ENCODE measurements at regions not wholly inside any gene's neighbourhood (a gene's known extent, or its start where the extent isn't known, plus 50 kb on each side); places are given as distances from the start of the nearest gene placed in this dataset.

- Histone ChIP-seq H3K36me3 (ENCODE audit: control insufficient read depth, insufficient read depth, low read length) (no peaks in the 10 kb centered on the region), H4K8ac (ENCODE audit: low read depth, low read length) (no peak overlapping the region), H3K4ac (ENCODE audit: low read depth, low read length) (no peak overlapping the region), H3K27me3 (ENCODE audit: insufficient read depth, low read length, poor library complexity) (peaks cover 13% of the 10 kb centered on the region), H2BK120ac (ENCODE audit: low read depth, low read length) (no peak overlapping the region), H3K4me1 (ENCODE audit: control insufficient read depth, low read depth, low read length) (peaks cover 3% of the 10 kb centered on the region), H3K9ac (ENCODE audit: low read length) (no peak overlapping the region), H3K56ac (ENCODE audit: low read length) (no peak overlapping the region), H3K4me3 (ENCODE audit: low read length) (no peak overlapping the region), H3K4me2 (ENCODE audit: low read length) (no peak overlapping the region), H4K5ac (ENCODE audit: low read length) (no peak overlapping the region), H2BK5ac (ENCODE audit: low read length) (no peak overlapping the region), H3K18ac (ENCODE audit: low read length) (no peak overlapping the region), H3K79me2 (ENCODE audit: control insufficient read depth, insufficient read depth, low read length) (no peaks in the 10 kb centered on the region), H3K27ac (ENCODE audit: low read depth, low read length) (no peak overlapping the region), H3K79me1 (ENCODE audit: low read length) (no peaks in the 10 kb centered on the region), H2AK5ac (ENCODE audit: low read length) (no peak overlapping the region), H2BK15ac (replicated peaks; ENCODE audit: low read depth) (no peak overlapping the region), H3K23ac (ENCODE audit: low read length) (no peak overlapping the region)
- no CpG with 5 or more reads among the region's 5 CpGs for WGBS (ENCODE audit: extremely low coverage, insufficient coverage, low lambda C conversion rate)
- DNase-seq: no peak
These were observed 502.4 kb downstream of the INSC start for GRCh38 chr11:15617126-15617525.

GRCh38 chr11:15618583-15619032 is 503.9 kb downstream of the INSC start:
- peaks cover 8% of the 10 kb centered on the region for H3K4me1 ChIP-seq (ENCODE audit: control insufficient read depth, low read depth, low read length)
- H4K5ac ChIP-seq (ENCODE audit: low read length): no peak overlapping the region
- H3K79me2 ChIP-seq (ENCODE audit: control insufficient read depth, insufficient read depth, low read length): no peaks in the 10 kb centered on the region
- no peak overlapping the region for H3K4me2 ChIP-seq (ENCODE audit: low read length)
- H3K4me3 ChIP-seq (ENCODE audit: low read length): no peak overlapping the region
- H3K79me1 ChIP-seq (ENCODE audit: low read length): no peaks in the 10 kb centered on the region
- H3K4ac ChIP-seq (ENCODE audit: low read depth, low read length): no peak overlapping the region
- H4K8ac ChIP-seq (ENCODE audit: low read depth, low read length): no peak overlapping the region
- no peak overlapping the region for H3K27ac ChIP-seq (ENCODE audit: low read depth, low read length)
- H2AK5ac ChIP-seq (ENCODE audit: low read length): no peak overlapping the region
- H2BK15ac ChIP-seq (replicated peaks; ENCODE audit: low read depth): no peak overlapping the region
- H3K18ac ChIP-seq (ENCODE audit: low read length): no peak overlapping the region
- no peak for DNase-seq
- no CpG with 5 or more reads among the region's 2 CpGs for WGBS (ENCODE audit: extremely low coverage, insufficient coverage, low lambda C conversion rate)
- no peak overlapping the region for H2BK5ac ChIP-seq (ENCODE audit: low read length)
- no peak overlapping the region for H3K56ac ChIP-seq (ENCODE audit: low read length)
- no peak overlapping the region for H2BK120ac ChIP-seq (ENCODE audit: low read depth, low read length)
- no peaks in the 10 kb centered on the region for H3K36me3 ChIP-seq (ENCODE audit: control insufficient read depth, insufficient read depth, low read length)
- H3K27me3 ChIP-seq (ENCODE audit: insufficient read depth, low read length, poor library complexity): peaks cover 18% of the 10 kb centered on the region
- no peak overlapping the region for H3K23ac ChIP-seq (ENCODE audit: low read length)
- no peak overlapping the region for H3K9ac ChIP-seq (ENCODE audit: low read length)

DNA sequence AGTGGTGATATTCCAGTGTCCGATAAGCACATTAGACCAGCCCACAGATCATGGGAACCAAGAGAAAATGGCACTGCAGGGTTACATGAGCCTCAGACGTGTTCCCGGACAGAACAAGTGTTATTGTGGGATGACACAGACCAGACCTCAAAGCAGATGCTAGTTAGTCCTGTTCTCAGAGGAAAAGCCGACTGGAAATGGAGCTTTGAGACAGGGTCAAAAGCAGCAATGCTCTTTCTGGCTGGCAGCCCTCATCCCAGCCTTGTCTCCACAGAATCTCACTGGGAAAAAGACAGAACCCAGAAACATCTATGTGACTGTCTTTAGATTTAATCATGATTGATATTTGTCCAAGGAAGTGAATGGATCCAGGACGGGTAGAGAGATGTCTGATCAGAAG is 506.8 kb downstream of the INSC start:
- peaks cover 38% of the 10 kb centered on the region for H3K27me3 ChIP-seq (ENCODE audit: insufficient read depth, low read length, poor library complexity)
- H3K79me1 ChIP-seq (ENCODE audit: low read length): no peaks in the 10 kb centered on the region
- H3K27ac ChIP-seq (ENCODE audit: low read depth, low read length): no peak overlapping the region
- H3K56ac ChIP-seq (ENCODE audit: low read length): no peak overlapping the region
- no peak overlapping the region for H2BK5ac ChIP-seq (ENCODE audit: low read length)
- H3K4ac ChIP-seq (ENCODE audit: low read depth, low read length): no peak overlapping the region
- H2BK120ac ChIP-seq (ENCODE audit: low read depth, low read length): no peak overlapping the region
- no peak overlapping the region for H3K23ac ChIP-seq (ENCODE audit: low read length)
- no peak overlapping the region for H4K5ac ChIP-seq (ENCODE audit: low read length)
- no peak overlapping the region for H2AK5ac ChIP-seq (ENCODE audit: low read length)
- no peak overlapping the region for H4K8ac ChIP-seq (ENCODE audit: low read depth, low read length)
- H3K4me2 ChIP-seq (ENCODE audit: low read length): no peak overlapping the region
- H3K18ac ChIP-seq (ENCODE audit: low read length): peak overlapping the region; percentile 5
- no peak for DNase-seq
- H3K36me3 ChIP-seq (ENCODE audit: control insufficient read depth, insufficient read depth, low read length): no peaks in the 10 kb centered on the region
- H2BK15ac ChIP-seq (replicated peaks; ENCODE audit: low read depth): no peak overlapping the region
- H3K4me3 ChIP-seq (ENCODE audit: low read length): no peak overlapping the region
- H3K4me1 ChIP-seq (ENCODE audit: control insufficient read depth, low read depth, low read length): peaks cover 8% of the 10 kb centered on the region
- H3K79me2 ChIP-seq (ENCODE audit: control insufficient read depth, insufficient read depth, low read length): no peaks in the 10 kb centered on the region
- WGBS (ENCODE audit: extremely low coverage, insufficient coverage, low lambda C conversion rate): no CpG with 5 or more reads among the region's 5 CpGs
- H3K9ac ChIP-seq (ENCODE audit: low read length): no peak overlapping the region

- H4K5ac ChIP-seq (ENCODE audit: low read length): no peak overlapping the region
- H3K4me3 ChIP-seq (ENCODE audit: low read length): no peak overlapping the region
These were observed 507.6 kb downstream of the INSC start for GRCh38 chr11:15622231-15622890.

DNA sequence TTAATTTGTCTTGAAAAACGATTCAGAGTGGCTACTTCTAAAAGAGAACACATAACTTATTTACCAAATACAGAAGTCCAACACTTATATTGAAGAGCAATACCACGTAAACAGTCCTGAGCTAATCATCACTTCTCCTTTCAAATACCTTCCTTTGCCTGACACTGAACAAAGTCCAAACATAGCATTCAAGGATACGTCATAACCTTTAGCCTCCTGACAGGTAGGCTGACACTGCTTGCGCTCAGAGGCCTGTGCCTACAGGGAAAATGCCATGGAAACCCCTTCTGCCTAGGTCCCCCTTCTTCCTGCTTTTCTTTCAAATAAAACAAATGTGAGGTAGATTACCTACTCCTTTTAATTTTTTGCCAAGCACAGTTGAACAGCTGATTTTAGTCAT is 510.0 kb downstream of the INSC start:
- Histone ChIP-seq H3K18ac (ENCODE audit: low read length) (no peak overlapping the region), H3K4me2 (ENCODE audit: low read length) (no peak overlapping the region), H3K36me3 (ENCODE audit: control insufficient read depth, insufficient read depth, low read length) (no peaks in the 10 kb centered on the region), H3K23ac (ENCODE audit: low read length) (no peak overlapping the region), H3K4me3 (ENCODE audit: low read length) (no peak overlapping the region), H3K27me3 (ENCODE audit: insufficient read depth, low read length, poor library complexity) (peaks cover 40% of the 10 kb centered on the region), H2BK15ac (replicated peaks; ENCODE audit: low read depth) (no peak overlapping the region), H2BK5ac (ENCODE audit: low read length) (no peak overlapping the region), H3K9ac (ENCODE audit: low read length) (no peak overlapping the region), H2AK5ac (ENCODE audit: low read length) (no peak overlapping the region), H4K5ac (ENCODE audit: low read length) (no peak overlapping the region), H3K79me1 (ENCODE audit: low read length) (no peaks in the 10 kb centered on the region), H3K4ac (ENCODE audit: low read depth, low read length) (no peak overlapping the region), H4K8ac (ENCODE audit: low read depth, low read length) (no peak overlapping the region), H2BK120ac (ENCODE audit: low read depth, low read length) (no peak overlapping the region), H3K56ac (ENCODE audit: low read length) (no peak overlapping the region), H3K4me1 (ENCODE audit: control insufficient read depth, low read depth, low read length) (peaks cover 8% of the 10 kb centered on the region), H3K27ac (ENCODE audit: low read depth, low read length) (no peak overlapping the region), H3K79me2 (ENCODE audit: control insufficient read depth, insufficient read depth, low read length) (no peaks in the 10 kb centered on the region)
- no peak for DNase-seq
- no CpG with 5 or more reads among the region's 4 CpGs for WGBS (ENCODE audit: extremely low coverage, insufficient coverage, low lambda C conversion rate)

More at GRCh38 chr11:15622231-15622890, 507.6 kb downstream of the INSC start:
- H3K27ac ChIP-seq (ENCODE audit: low read depth, low read length): peak overlapping the region; percentile 47
- no peaks in the 10 kb centered on the region for H3K79me2 ChIP-seq (ENCODE audit: control insufficient read depth, insufficient read depth, low read length)
- peak overlapping the region; percentile 51 for H3K56ac ChIP-seq (ENCODE audit: low read length)
- H3K18ac ChIP-seq (ENCODE audit: low read length): peak overlapping the region; percentile 5
- H3K36me3 ChIP-seq (ENCODE audit: control insufficient read depth, insufficient read depth, low read length): no peaks in the 10 kb centered on the region
- H3K23ac ChIP-seq (ENCODE audit: low read length): peak overlapping the region; percentile 16
- H3K4me1 ChIP-seq (ENCODE audit: control insufficient read depth, low read depth, low read length): peaks cover 8% of the 10 kb centered on the region
- peak overlapping the region; percentile 14 for H3K9ac ChIP-seq (ENCODE audit: low read length)
- H4K8ac ChIP-seq (ENCODE audit: low read depth, low read length): no peak overlapping the region
- no peaks in the 10 kb centered on the region for H3K79me1 ChIP-seq (ENCODE audit: low read length)
- H2BK5ac ChIP-seq (ENCODE audit: low read length): peak overlapping the region; percentile 17
- WGBS (ENCODE audit: extremely low coverage, insufficient coverage, low lambda C conversion rate): no CpG with 5 or more reads among the region's 8 CpGs
- peaks cover 39% of the 10 kb centered on the region for H3K27me3 ChIP-seq (ENCODE audit: insufficient read depth, low read length, poor library complexity)
- no peak overlapping the region for H2AK5ac ChIP-seq (ENCODE audit: low read length)
- no peak overlapping the region for H3K4ac ChIP-seq (ENCODE audit: low read depth, low read length)
- no peak overlapping the region for H2BK15ac ChIP-seq (replicated peaks; ENCODE audit: low read depth)
- no peak overlapping the region for H3K4me2 ChIP-seq (ENCODE audit: low read length)
- DNase-seq: peak; percentile 98
- no peak overlapping the region for H2BK120ac ChIP-seq (ENCODE audit: low read depth, low read length)

- no peak for DNase-seq
- H3K27ac ChIP-seq (ENCODE audit: low read depth, low read length): no peak overlapping the region
- H3K23ac ChIP-seq (ENCODE audit: low read length): no peak overlapping the region
- H3K36me3 ChIP-seq (ENCODE audit: control insufficient read depth, insufficient read depth, low read length): no peaks in the 10 kb centered on the region
- H3K4me3 ChIP-seq (ENCODE audit: low read length): no peak overlapping the region
- no peak overlapping the region for H3K18ac ChIP-seq (ENCODE audit: low read length)
- no peak overlapping the region for H4K5ac ChIP-seq (ENCODE audit: low read length)
- WGBS (ENCODE audit: extremely low coverage, insufficient coverage, low lambda C conversion rate): no CpG with 5 or more reads among the region's 2 CpGs
- H2BK5ac ChIP-seq (ENCODE audit: low read length): no peak overlapping the region
- H3K79me2 ChIP-seq (ENCODE audit: control insufficient read depth, insufficient read depth, low read length): no peaks in the 10 kb centered on the region
- no peaks in the 10 kb centered on the region for H3K79me1 ChIP-seq (ENCODE audit: low read length)
- no peak overlapping the region for H3K4ac ChIP-seq (ENCODE audit: low read depth, low read length)
- no peak overlapping the region for H2BK15ac ChIP-seq (replicated peaks; ENCODE audit: low read depth)
- H2AK5ac ChIP-seq (ENCODE audit: low read length): no peak overlapping the region
- peaks cover 38% of the 10 kb centered on the region for H3K27me3 ChIP-seq (ENCODE audit: insufficient read depth, low read length, poor library complexity)
- H3K9ac ChIP-seq (ENCODE audit: low read length): no peak overlapping the region
- H4K8ac ChIP-seq (ENCODE audit: low read depth, low read length): no peak overlapping the region
- no peak overlapping the region for H3K56ac ChIP-seq (ENCODE audit: low read length)
- no peak overlapping the region for H2BK120ac ChIP-seq (ENCODE audit: low read depth, low read length)
- peaks cover 8% of the 10 kb centered on the region for H3K4me1 ChIP-seq (ENCODE audit: control insufficient read depth, low read depth, low read length)
- H3K4me2 ChIP-seq (ENCODE audit: low read length): no peak overlapping the region
These were observed 511.0 kb downstream of the INSC start for GRCh38 chr11:15625691-15626090.
